ENCODE measurements at regions not wholly inside any gene's neighbourhood (a gene's known extent, or its start where the extent isn't known, plus 50 kb on each side); places are given as distances from the start of the nearest gene placed in this dataset.

DNA sequence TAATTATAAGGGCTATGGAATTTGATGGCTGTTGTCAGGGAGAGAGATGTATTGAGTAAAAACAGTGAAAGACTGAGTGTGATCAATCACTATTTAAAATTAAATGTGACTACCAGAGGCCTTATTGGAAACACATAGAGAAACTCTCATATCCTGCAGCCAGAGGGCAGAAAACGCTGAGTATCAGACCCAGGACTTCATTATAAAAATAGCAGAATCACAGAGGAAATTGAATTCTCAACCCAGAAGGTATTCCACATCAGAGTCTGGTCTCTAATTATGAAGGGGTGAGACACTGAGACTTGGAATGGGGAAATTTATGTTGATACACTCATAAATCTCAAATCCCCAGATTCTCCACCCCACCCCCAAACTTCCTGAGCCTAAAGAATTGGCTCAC lies 69.5 kb upstream of the IL6 start:
- DNase-seq: no peak

DNA sequence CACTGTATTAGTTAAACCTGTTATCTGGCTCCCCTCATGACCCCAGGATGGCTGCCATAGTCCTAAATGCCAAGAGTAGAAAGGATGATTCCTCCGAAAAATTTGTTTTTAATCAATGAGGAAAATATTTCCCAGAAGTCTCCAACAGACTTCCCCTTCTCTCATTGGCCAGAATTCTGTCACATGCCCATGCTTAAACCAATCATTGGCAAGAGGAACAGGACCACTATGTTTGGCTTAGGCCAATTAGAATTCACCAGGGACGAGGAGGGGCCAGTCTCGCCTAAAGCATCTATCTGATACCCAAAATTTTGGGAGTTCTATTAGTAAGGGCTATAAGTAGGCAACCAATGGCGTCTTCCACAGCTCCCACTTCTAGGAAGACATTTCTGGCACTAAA lies 71.2 kb upstream of the IL6 start:
- DNase-seq: no peak

DNA sequence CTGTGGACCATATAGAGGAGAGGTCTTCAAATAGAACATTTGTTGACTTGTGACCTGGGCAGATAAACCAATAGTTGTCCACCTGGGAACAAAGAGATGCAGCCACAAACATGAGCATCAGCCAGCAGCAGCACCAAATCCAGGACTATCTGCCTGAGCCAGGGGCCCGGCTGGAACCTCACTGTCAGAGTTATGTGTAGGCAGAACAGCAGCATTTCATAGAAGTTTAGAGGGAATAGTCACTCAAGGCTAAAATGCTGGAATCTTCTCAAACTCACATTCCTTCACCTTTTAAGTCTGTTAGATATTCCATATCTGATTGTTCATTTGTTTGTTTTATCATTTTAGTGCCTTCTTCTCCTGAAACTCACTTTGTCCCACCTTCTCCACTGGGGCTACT lies 72.2 kb upstream of the IL6 start:
- DNase-seq: no peak

DNA sequence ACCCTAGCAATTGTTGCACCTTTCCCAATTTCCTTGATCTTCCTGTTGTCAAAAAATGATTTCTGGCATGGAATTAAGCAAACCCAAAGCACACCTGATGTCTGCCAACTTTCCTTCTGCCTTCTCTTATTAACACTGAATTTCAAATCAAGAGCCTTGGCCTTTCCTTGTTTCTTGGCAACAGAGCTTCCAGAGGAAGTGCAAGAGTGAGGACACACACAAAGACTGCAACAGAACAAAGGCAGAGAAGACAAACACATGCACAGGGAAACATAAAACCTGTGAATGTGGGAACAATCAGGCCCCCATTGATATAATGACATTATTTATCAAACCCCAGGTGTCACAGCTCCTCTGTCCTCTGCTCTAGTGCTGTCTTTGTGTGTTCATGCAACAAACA lies 73.0 kb upstream of the IL6 start:
- no peak for DNase-seq

DNA sequence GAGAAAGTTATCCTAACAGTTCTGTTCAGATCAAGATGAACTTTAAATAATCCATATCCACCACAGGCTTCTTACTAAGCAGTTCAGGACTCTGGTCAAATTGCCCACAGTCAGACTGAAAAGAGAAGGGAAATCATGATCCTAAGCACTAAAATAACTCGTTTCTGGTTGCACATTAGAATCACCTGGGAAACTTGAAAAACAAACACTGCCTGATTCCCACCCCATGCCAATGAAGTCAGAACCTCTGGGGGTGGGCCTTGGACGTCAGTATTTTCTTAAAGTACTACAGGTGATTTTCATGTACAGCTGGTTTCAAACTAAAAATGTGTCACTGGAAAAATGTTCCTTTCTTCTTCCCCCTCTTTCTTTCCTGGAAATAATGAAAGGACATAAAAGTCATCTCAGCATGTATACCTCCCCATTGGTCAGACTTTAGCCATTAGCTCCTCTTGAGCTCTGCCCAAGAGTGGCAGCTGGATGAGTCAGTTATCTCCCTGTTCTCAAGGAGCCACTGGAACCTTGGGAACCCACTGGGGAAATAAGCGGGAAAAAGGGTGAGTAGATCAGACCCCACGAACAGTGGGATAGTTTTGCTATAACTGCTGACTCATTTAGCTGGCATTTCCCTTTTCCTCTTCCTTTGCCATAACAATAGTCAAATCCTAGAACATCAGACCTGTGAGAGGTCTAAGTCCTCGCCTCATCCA lies 75.3 kb upstream of the IL6 start:
- DNase-seq: no peak

DNA sequence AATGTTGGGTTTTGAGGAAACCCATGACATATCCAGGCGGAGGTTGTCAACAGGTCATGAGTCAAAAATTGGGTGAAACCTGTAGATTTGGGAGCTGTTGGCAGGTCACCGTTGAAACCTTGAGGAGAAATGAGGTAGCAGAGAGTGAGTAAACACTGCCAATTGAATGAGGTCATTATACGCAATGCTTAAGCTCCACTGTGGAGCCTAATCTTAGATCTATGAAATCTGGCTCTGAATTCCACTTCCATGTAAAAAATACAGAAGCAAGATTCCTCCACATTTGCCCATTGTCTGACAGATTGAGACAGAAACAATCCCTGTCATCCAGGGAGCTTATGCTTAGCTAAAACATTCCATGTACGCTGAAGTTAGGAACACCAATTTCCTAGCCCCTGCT lies 76.0 kb upstream of the IL6 start:
- no peak for DNase-seq

DNA sequence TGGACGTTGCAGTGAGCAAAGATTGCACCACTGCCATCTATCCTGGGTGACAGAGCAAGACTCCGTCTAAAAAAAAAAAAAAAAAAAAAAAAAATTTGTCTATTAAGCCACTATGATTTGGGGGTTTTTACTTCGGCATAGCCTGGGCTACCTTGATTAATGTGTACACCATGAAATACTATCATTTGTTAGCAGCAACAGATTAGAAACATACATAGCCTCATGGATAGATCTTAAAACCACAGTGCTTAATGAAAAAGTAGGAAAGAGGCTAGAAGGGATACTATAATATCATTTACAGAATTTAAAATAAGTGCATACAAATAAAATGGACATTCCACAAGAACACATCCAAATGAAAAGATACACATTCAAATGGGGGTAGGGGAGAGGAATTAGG lies 77.3 kb upstream of the IL6 start:
- no peak for DNase-seq

DNA sequence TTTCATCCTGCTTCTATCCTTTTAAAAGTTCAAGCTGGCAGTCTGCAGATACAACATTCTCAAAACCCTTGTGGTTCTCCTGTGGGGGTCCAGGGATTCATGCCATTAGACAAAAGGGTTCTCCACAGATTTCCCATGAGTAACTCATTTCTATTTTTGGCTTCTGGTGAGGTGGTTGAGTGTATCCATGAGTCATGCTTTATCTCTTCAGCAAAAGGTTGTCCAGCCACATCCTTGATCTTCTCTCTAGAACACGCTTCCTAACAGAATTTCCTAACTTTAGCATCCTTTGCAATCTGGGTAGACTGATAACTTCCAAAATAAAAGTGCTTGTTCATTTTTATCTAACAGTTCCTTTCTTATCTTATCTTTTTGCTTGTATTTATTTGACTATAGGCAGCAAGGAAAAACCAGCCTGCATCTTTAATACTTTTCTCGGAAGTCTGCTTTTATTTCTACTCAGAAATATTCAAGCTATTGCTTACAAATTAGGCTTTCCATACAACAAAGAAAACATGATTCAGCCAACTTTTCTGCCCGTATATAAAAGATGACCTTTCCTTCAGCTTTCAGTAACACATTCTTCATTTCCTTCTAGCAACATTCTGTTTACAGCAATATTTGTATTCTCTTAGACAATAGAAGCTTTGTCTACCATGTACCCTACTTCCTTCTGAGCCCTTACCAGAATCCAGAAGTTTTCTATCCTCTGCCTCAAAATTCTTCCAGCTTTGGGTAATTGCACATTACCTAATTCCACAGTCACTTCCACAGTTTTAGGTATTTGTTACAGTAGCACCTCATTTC lies 79.3 kb upstream of the IL6 start:
- no peak for DNase-seq

DNA sequence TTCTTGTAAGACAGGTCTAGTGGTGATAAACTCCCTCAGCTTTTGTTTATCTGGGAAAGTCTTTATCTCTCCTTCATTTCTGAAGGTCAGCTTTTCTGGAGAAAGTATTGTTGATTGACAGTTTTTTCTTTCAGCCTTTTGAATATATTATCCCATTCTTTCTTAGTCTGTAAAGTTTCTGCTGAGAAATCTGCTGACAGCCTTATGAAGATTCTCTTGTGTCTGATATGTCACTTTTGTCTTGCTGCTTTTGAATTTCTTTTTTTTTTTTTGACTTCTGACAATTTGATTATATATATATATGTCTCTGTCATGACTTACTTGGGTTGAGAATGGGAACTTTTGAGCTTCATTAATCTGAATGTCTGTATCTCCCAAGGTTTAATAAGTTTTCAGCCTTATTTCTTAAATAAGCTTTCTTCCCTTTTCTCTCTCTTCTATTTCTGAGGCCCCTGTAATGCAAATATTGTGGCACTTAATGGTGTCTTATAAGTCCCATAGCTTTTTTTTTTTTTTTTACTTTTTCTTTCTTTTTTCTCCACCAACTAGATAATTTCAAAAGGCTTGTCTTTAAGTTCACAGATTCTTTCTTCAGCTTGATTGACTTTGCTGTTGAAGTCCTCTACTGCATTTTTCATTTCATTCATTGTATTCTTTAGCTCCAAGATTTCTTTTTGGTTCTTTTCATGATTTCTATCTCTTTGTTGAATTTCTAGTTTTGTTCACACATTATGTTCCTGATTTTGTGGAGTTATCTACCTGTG lies 81.4 kb upstream of the IL6 start:
- DNase-seq: no peak

DNA sequence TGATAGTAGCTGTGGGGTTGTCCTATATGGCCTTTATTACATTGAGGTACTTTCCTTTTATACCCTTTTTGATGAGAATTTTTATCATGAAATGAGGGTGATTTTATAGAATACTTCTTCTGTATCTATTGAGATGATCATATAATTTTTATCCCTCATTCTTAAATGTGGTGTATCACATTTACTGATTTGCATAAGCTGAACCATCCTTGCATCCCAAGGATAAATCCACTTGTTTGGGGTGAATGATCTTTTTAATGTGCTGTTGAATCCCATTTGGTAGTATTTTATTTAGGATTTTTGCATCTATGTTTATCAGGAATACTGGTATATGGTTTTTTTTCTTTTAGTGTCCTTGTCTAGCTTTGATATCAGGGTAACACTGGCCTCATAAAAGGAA lies 84.5 kb upstream of the IL6 start:
- DNase-seq: no peak

DNA sequence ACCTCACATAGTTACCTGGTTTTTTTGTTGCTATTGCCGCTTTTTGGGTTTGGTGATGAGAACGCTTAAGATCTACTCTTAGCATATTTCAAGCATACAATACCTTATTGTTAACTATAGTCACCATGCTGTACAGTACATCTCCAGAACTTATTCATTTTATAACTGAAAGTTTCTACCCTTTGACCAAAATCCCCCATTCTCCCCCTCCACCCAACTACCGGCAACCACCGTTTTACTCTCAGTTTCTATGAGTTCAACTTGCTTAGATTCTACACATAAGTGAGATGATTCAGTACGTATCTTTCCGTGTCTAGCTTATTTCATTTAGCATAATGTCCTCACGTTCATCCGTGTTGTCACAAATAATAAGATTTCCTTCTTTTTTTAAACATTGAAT lies 86.7 kb upstream of the IL6 start:
- DNase-seq: peak; percentile 48

DNA sequence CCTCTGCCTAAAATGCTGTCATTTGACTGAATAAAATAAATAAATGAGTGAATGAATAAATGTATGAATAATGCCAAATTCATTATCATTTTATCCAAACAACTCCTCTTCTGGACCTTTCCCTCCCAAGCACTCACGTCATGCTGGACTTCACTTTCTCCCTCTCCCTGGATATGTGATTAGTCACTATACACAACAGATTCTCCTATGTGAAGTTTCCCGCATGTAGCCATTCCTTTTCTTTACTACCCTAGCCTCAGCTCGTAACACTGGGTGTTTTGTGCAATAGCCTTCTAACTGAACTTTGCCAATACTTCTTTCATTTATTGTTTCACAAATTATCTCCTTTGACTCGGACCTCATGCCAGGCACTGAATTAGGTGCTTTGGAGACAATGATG lies 87.6 kb upstream of the IL6 start:
- no peak for DNase-seq

DNA sequence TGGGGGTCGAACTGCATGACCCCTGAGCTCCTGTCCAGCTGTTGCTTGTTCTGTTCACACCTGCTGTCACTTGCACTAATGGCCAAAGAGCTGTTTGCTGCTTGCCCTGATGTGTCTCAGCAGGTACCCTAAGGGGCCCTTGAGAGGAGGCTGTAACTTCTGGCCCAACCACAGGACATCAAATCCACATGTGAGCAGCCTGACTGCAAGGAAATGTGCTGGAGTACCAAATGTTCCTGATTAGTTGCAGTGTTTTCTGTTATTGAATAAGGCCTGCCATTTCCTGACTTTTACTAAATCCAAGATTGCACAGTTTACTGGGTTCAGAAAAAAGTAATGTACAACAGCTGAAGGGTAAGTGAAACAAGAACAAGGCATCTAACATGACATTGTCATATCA lies 91.7 kb upstream of the IL6 start:
- no peak for DNase-seq

DNA sequence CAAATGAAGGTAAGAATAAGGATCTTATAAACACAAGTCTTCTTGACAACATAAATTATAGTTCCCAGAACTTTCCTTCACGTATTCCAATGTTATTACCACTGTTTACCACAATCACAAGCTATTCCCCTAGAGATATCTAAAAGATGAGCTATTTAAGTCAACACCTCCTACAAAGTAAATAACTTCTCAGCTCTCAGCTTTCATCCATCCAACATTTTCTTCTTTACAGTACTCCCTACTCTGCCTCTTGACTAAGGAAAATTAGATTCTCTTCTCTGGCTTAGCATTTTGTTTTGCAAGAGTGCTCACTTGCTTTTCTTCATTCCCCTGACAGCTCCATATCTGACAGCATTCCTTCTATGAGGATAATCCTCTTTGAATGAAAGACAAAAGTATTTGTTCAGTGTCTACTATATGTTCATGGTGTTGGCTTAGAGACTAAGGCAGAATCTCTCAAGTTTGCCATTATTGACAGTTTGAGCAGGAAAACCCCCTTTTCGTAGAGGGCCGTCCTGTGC lies 93.0 kb upstream of the IL6 start:
- no peak for DNase-seq

DNA sequence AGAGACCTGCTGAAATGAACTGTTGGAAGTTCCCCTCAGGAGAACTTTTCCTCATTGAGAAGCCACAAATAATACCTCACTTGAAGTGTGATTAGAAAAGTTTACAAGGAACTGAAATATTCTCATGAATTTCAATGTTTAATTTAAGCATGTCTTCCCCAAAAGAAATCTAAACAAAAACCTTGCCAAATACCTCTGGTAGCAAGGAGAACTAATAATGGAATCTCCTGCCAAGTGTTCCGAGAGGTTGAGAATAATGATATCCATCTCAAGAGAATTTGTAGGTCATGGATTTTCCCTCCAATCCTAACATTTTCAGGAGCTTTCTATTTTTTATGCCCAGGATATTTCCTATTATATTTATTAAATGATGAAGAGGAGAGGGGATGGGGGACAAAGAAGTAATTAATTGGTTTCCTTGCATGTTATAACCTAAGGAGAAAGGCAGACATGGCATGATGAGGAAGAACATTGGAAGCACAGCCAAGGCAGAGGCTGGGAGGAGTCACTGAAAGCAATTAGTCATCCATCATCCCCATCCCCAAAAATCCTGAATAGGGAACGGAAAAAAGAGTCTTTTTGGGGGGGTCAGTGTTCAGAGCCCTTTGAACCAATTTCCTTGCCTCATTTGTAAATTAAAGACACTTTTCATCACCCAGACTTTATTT lies 93.6 kb upstream of the IL6 start:
- DNase-seq: no peak

DNA sequence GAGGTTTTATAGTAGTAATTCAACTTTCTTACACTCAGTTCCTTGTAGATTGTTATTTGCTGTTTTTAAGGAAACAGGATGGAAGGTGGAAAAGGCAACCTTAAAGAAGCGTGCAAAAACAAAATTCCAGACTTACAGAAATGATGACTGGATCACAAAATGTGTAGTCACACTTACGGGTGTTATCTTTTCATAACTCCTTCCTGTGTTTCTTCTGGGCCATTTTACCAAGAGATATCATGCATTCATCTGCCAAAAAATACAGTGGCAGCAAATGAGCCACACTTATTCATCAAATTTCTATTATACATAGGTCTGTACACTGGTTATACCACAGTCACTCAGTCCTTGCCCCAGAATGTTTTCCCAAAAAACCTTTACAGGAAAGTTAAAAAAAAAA lies 94.3 kb upstream of the IL6 start:
- no peak for DNase-seq

DNA sequence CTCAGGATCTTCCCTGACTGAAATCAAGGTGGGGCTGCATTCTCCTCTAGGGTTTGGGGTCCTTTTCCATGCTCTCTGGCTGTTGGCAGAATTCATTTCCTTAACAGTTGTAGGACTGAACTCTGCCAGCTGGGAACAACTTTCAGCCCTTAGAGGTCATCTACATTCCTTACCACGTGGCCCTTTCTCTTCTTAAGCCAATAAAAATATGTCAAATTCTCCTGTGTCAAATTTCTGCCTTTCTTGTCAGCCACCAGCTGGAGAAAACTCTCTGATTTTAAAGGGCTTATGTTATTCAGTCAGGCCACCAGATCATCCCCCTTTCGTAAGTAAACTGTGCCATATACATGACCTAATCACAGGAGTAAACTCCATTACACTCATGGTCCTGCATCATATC lies 95.3 kb upstream of the IL6 start:
- no peak for DNase-seq

DNA sequence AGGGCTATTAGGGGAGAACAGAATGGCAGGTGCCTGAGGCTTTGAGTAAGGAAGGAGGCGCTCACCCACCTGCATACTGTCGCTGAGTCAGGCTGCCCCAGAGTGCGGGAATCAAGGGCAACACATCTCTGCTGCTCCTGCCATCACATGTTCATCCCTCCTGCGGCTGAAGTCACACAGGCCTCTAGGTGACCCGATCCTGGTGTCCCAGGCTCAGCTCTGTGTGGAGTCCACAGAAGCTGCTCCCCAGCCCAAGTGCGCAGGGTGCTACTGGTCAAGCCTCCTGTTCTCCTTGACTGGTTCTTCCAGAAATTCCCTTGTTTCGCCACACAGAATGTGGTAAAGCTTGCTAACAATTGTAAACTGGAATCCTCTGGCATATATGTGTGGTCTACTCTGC lies 96.9 kb upstream of the IL6 start:
- no peak for DNase-seq

DNA sequence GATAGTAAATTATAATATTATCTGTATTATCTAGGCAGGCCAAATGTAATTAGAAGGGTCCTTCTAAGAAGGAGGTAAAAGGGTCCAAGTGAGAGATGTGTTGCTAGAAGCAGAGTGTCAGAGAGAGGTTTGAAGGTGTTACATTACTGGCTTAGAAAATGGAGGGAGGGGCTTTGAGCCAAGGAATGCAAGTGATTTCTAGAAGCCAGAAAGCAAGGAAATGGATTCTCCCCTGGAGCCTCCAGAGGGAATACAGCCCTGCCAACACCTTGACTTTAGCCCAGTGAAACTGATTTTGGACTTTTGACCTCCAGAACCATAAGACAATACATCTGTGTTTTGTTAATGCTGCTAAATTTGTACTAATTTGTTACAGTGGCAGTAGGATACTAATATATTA lies 97.9 kb upstream of the IL6 start:
- no peak for DNase-seq

DNA sequence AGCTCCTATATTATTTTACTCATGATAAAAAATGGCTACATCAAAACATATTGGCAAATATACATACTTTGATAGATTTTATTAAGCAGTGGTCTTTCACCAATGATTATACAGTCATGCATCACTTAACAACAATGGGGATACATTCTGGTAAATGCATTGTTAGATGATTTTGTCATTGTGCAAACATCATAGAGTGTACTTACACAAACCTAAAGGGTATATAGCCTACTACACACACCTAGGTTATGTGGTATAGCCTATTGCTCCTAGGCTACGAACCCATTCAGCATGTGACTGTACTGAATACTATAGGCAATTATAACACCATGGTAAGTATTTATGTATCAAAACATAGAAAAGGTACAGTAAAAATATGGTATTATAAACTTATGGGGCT lies 98.9 kb upstream of the IL6 start:
- DNase-seq: no peak

DNA sequence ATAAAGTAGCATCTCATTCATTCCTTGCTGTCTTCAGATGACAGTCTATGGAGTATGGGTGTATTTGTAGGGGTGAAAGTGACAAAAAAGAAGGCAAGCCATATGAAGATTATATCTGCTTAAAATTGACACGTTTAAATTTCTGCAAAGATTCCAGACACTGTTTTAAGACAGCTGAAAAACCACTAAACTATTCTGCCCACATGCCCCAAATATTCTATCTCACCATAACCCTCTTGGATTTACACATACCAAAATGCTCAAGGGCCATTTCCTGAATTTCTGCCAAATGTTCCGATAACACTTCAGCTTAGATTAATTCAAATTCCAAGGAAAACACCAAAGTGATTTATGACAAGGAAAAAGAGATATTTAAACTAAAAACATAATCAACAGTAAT lies 99.9 kb upstream of the IL6 start:
- no peak for DNase-seq

DNA sequence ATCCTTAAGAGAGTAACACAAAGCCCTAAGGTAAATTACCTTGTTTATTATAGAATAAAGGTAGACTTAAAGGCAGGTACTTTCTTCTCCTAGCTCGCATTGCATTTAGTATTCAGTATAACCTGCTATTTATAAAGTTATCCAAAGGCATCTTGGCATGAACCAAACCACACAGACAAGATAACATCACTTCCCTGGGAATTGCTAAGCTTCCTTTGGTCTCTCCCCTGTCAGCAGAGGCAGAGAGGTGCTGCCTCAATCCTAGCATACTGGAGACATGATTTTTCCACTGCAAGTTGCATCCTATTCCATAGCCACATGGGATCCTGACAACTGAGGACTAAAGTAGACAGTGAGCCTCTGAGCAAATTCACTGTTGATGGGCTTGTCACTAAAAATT lies 101.7 kb upstream of the IL6 start:
- no peak for DNase-seq

DNA sequence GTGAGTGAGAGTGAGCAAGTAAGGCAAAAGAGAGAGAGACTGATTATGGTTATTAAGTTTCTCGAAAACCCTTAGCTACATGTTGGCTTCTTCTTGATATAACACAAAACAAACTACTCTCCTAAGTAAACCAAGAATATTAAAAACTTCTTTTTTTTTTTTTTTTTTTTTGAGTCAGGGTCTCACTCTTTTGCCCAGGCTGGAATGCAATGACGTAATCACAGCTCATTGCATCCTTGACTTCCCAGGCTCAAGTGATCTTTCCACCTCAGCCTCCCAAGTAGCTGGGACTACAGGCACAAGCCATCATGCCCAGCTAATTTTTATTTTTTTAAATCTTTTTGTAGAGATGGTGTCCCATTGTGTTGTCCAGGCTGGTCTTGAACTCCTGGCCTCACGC lies 102.2 kb upstream of the IL6 start:
- no peak for DNase-seq

Measured in stimulated activated naive CD4-positive, alpha-beta T cell treated with Interleukin-2 at 50 U/mL for 16 hours (primary cell).